ENCODE measurements at regions not wholly inside any gene's neighbourhood (a gene's known extent, or its start where the extent isn't known, plus 50 kb on each side); places are given as distances from the start of the nearest gene placed in this dataset.

GRCh38 chr1:238982736-238983135 lies 403.6 kb upstream of the CHRM3 start:
- TF ChIP-seq CTCF (IDR thresholded peaks at IDR 0.05; ENCODE audit: low read length) (no peak), EZH2 (optimal IDR thresholded peaks at IDR 0.05; ENCODE audit: low read depth, low read length) (no peak), EZH2phosphoT487 (IDR thresholded peaks at IDR 0.05; ENCODE audit: low read length) (no peak)

All from MM.1S (cell line).